NOMO-1 treated with DMSO at 0.1 percent for 48 hours (cell line): ENCODE measurements at regions not wholly inside any gene's neighbourhood (a gene's known extent, or its start where the extent isn't known, plus 50 kb on each side); places are given as distances from the start of the nearest gene placed in this dataset.

Experiments used
- DNase-seq: peaks from one replicate; lab custom pipeline; 2025; ENCODE audit not compliant: unreplicated experiment; lab: John Stamatoyannopoulos, UW

- no peak for DNase-seq
Measured at GRCh38 chr3:139870000-139870675, 64.8 kb upstream of the CLSTN2 start.

GRCh38 chr3:139868773-139869172, 66.2 kb upstream of the CLSTN2 start:
- DNase-seq: no peak

GRCh38 chr3:139848660-139849059, 86.3 kb upstream of the CLSTN2 start:
- no peak for DNase-seq

- no peak for DNase-seq
Measured at GRCh38 chr3:139846729-139847128, 88.3 kb upstream of the CLSTN2 start.

- DNase-seq: no peak
Measured at GRCh38 chr3:139839659-139840058, 95.3 kb upstream of the CLSTN2 start.

GRCh38 chr3:139839014-139839413, 96.0 kb upstream of the CLSTN2 start:
- DNase-seq: no peak

GRCh38 chr3:139838269-139838957, 96.6 kb upstream of the CLSTN2 start:
- no peak for DNase-seq

GRCh38 chr3:139836698-139837464, 98.1 kb upstream of the CLSTN2 start:
- no peak for DNase-seq

GRCh38 chr3:139835830-139836683, 98.9 kb upstream of the CLSTN2 start:
- no peak for DNase-seq

GRCh38 chr3:139832998-139833397, 102.0 kb upstream of the CLSTN2 start:
- DNase-seq: no peak

- DNase-seq: no peak
Measured at GRCh38 chr3:139830817-139831216, 104.2 kb upstream of the CLSTN2 start.

- DNase-seq: no peak
Measured at GRCh38 chr3:139827833-139828232, 107.2 kb upstream of the CLSTN2 start.

GRCh38 chr3:139824864-139825263, 110.1 kb upstream of the CLSTN2 start:
- DNase-seq: no peak

- DNase-seq: no peak
Measured at GRCh38 chr3:139814646-139815045, 120.3 kb upstream of the CLSTN2 start.

GRCh38 chr3:139811331-139811730, 123.7 kb upstream of the CLSTN2 start:
- peak; percentile 32 for DNase-seq

GRCh38 chr3:139808201-139808600, 126.8 kb upstream of the CLSTN2 start:
- no peak for DNase-seq

- DNase-seq: no peak
Measured at GRCh38 chr3:139803294-139803693, 125.5 kb upstream of the NMNAT3 start.

GRCh38 chr3:139797724-139798343, 120.1 kb upstream of the NMNAT3 start:
- DNase-seq: peak; percentile 45

- DNase-seq: no peak
Measured at GRCh38 chr3:139794469-139795265, 116.9 kb upstream of the NMNAT3 start.

GRCh38 chr3:139793408-139793807, 115.6 kb upstream of the NMNAT3 start:
- no peak for DNase-seq
